ENCODE measurements at regions not wholly inside any gene's neighbourhood (a gene's known extent, or its start where the extent isn't known, plus 50 kb on each side); places are given as distances from the start of the nearest gene placed in this dataset.

- no peaks in the 10 kb centered on the region for H3K9me2 ChIP-seq (replicated peaks; ENCODE audit: insufficient read depth, low read length)
- H4K20me1 ChIP-seq (ENCODE audit: low read depth, low read length) = no peaks in the 10 kb centered on the region; the same call in 1 of the 2 replicates
- H3K27ac ChIP-seq (ENCODE audit: low read depth, low read length) = no peak overlapping the region
- H3K79me2 ChIP-seq (ENCODE audit: insufficient read depth, low read length) = no peaks in the 10 kb centered on the region
- no peak overlapping the region for H3K9ac ChIP-seq (ENCODE audit: low read length)
- H3F3A ChIP-seq (ENCODE audit: insufficient read depth) = no peaks in the 10 kb centered on the region
- H3K4me3 ChIP-seq (ENCODE audit: insufficient read depth, low read length, poor library complexity, severe bottlenecking) = no peak overlapping the region
- H3K4me2 ChIP-seq (ENCODE audit: low read depth, low read length, poor library complexity, severe bottlenecking) = no peak overlapping the region
- no peaks in the 10 kb centered on the region for H3K9me3 ChIP-seq (ENCODE audit: insufficient read depth, low read length)
- no peak overlapping the region for H2AFZ ChIP-seq (ENCODE audit: low read depth, low read length, severe bottlenecking)
- no peaks in the 10 kb centered on the region for H3K36me3 ChIP-seq (ENCODE audit: low read length)
- no peaks in the 10 kb centered on the region for H3K27me3 ChIP-seq (ENCODE audit: low read length)
- no peak for TF ChIP-seq CTCF (IDR thresholded peaks at IDR 0.05; ENCODE audit: insufficient read depth, low read length, poor library complexity, severe bottlenecking)
- no peak for TF ChIP-seq EZH2phosphoT487 (conservative IDR thresholded peaks at IDR 0.05; ENCODE audit: low read length)
Measured at GRCh38 chr3:168241156-168241555, 145.4 kb upstream of the GOLIM4 start.

- TF ChIP-seq CTCF (IDR thresholded peaks at IDR 0.05; ENCODE audit: insufficient read depth, low read length, poor library complexity, severe bottlenecking) (no peak), EZH2phosphoT487 (conservative IDR thresholded peaks at IDR 0.05; ENCODE audit: low read length) (no peak)
- H3K27ac ChIP-seq (ENCODE audit: low read depth, low read length) = no peak overlapping the region
- H3K4me2 ChIP-seq (ENCODE audit: low read depth, low read length, poor library complexity, severe bottlenecking) = no peak overlapping the region
Measured at GRCh38 chr3:168239287-168239686, 143.6 kb upstream of the GOLIM4 start.

GRCh38 chr3:168233001-168233400, 137.3 kb upstream of the GOLIM4 start:
- H3K9me2 ChIP-seq (replicated peaks; ENCODE audit: insufficient read depth, low read length) = no peaks in the 10 kb centered on the region

More at GRCh38 chr3:168239287-168239686, 143.6 kb upstream of the GOLIM4 start:
- no peak overlapping the region for H2AFZ ChIP-seq (ENCODE audit: low read depth, low read length, severe bottlenecking)
- H3K9me3 ChIP-seq (ENCODE audit: insufficient read depth, low read length) = no peaks in the 10 kb centered on the region
- H4K20me1 ChIP-seq (ENCODE audit: low read depth, low read length) = no peaks in the 10 kb centered on the region; the same call in 1 of the 2 replicates
- H3K4me3 ChIP-seq (ENCODE audit: insufficient read depth, low read length, poor library complexity, severe bottlenecking) = no peak overlapping the region
- no peaks in the 10 kb centered on the region for H3K9me2 ChIP-seq (replicated peaks; ENCODE audit: insufficient read depth, low read length)
- no peaks in the 10 kb centered on the region for H3F3A ChIP-seq (ENCODE audit: insufficient read depth)
- H3K36me3 ChIP-seq (ENCODE audit: low read length) = no peaks in the 10 kb centered on the region
- H3K79me2 ChIP-seq (ENCODE audit: insufficient read depth, low read length) = no peaks in the 10 kb centered on the region
- H3K9ac ChIP-seq (ENCODE audit: low read length) = no peak overlapping the region
- no peaks in the 10 kb centered on the region for H3K27me3 ChIP-seq (ENCODE audit: low read length)

GRCh38 chr3:168223085-168223484, 127.4 kb upstream of the GOLIM4 start:
- Histone ChIP-seq H2AFZ (ENCODE audit: low read depth, low read length, severe bottlenecking) (no peak overlapping the region), H3F3A (ENCODE audit: insufficient read depth) (no peaks in the 10 kb centered on the region), H3K36me3 (ENCODE audit: low read length) (no peaks in the 10 kb centered on the region), H3K4me2 (ENCODE audit: low read depth, low read length, poor library complexity, severe bottlenecking) (no peak overlapping the region), H4K20me1 (ENCODE audit: low read depth, low read length) (no peaks in the 10 kb centered on the region), H3K4me3 (ENCODE audit: insufficient read depth, low read length, poor library complexity, severe bottlenecking) (no peak overlapping the region), H3K27ac (ENCODE audit: low read depth, low read length) (no peak overlapping the region), H3K9ac (ENCODE audit: low read length) (no peak overlapping the region), H3K9me2 (replicated peaks; ENCODE audit: insufficient read depth, low read length) (no peaks in the 10 kb centered on the region), H3K27me3 (ENCODE audit: low read length) (no peaks in the 10 kb centered on the region), H3K9me3 (ENCODE audit: insufficient read depth, low read length) (no peaks in the 10 kb centered on the region), H3K79me2 (ENCODE audit: insufficient read depth, low read length) (no peaks in the 10 kb centered on the region)
- no peak for TF ChIP-seq CTCF (IDR thresholded peaks at IDR 0.05; ENCODE audit: insufficient read depth, low read length, poor library complexity, severe bottlenecking)

More at GRCh38 chr3:168233001-168233400, 137.3 kb upstream of the GOLIM4 start:
- Histone ChIP-seq H3K36me3 (ENCODE audit: low read length) (no peaks in the 10 kb centered on the region), H3K27me3 (ENCODE audit: low read length) (no peaks in the 10 kb centered on the region), H3K4me3 (ENCODE audit: insufficient read depth, low read length, poor library complexity, severe bottlenecking) (no peak overlapping the region), H3K9ac (ENCODE audit: low read length) (no peak overlapping the region), H3F3A (ENCODE audit: insufficient read depth) (no peaks in the 10 kb centered on the region), H3K9me3 (ENCODE audit: insufficient read depth, low read length) (no peaks in the 10 kb centered on the region), H3K4me2 (ENCODE audit: low read depth, low read length, poor library complexity, severe bottlenecking) (no peak overlapping the region), H4K20me1 (ENCODE audit: low read depth, low read length) (no peaks in the 10 kb centered on the region), H3K79me2 (ENCODE audit: insufficient read depth, low read length) (no peaks in the 10 kb centered on the region), H2AFZ (ENCODE audit: low read depth, low read length, severe bottlenecking) (no peak overlapping the region), H3K27ac (ENCODE audit: low read depth, low read length) (no peak overlapping the region)
- no peak for TF ChIP-seq EZH2phosphoT487 (conservative IDR thresholded peaks at IDR 0.05; ENCODE audit: low read length)
